Colonic mucosa (tissue), 4 donors: ENCODE measurements at regions not wholly inside any gene's neighbourhood (a gene's known extent, or its start where the extent isn't known, plus 50 kb on each side); places are given as distances from the start of the nearest gene placed in this dataset.
"Not testable (repeated sequence)": the region's sequence is repeated elsewhere in the genome, so short reads cannot be mapped to it uniquely, and the experiment has no call there.

Experiments used
- DNase-seq: peaks from one replicate; pipeline ENCODE4 v3.0.0-alpha.2; 2020
- H3K27ac ChIP-seq: fragments of 200-600 bp; one replicate; pipeline ENCODE4 v1.8.0; 2021
- H3K27me3 ChIP-seq: fragments of 200-600 bp; one replicate; pipeline ENCODE4 v1.8.0; 2021
- H3K36me3 ChIP-seq: fragments of 200-600 bp; one replicate; pipeline ENCODE4 v1.8.0; 2021
- H3K4me1 ChIP-seq: fragments of 200-600 bp; one replicate; pipeline ENCODE4 v1.8.0; 2021; ENCODE audit warnings: mild to moderate bottlenecking
- H3K4me3 ChIP-seq: fragments of 200-600 bp; one replicate; pipeline ENCODE4 v1.8.0; 2021
- H3K9ac ChIP-seq, 2 donors: one replicate each; pipeline ENCODE4 v1.7.0; 2013; ENCODE audit warnings: control low read depth in 2 of 2, low read depth in 2 of 2, low read length in 2 of 2
- H3K9me3 ChIP-seq: fragments of 200-600 bp; one replicate; pipeline ENCODE4 v1.8.0; 2021
- intact Hi-C: fragments of 100-400 bp; cut with DNase I; formaldehyde crosslinking; loops from one replicate; pipeline ENCODE4 v1.14.1; 2022
- TF ChIP-seq, protein P1 (sequence below): fragments of 200-600 bp; IDR thresholded peaks from one replicate; pipeline ENCODE4 v1.8.0; 2022; ENCODE audit warnings: antibody characterized with exemption, mild to moderate bottlenecking
- donor health status: healthy.
- donor health status: DM: no; HTN: no; CAD: no.
- donor health status: DM: no; HTN: no; CAD: no.

DNA sequence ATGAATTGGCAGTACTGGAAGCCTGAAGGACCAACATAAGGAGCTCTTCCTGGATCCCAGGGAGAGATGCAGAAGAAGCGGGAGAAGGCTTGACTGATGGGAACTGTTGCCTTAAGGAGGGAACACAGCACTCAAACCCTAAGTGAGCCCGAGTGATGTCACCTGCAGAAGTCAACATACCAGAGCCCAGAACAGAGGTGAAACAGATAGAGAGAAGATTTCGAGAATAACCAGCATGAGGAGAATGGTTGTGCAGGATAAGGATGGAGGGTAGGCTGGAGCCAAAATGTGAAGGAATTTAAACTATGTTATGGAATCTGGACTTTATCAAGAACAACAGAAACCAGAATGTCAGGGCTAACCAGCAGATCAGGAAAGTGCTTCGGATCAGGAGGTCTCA, 463.1 kb upstream of the DDX18 start:
- Histone ChIP-seq H3K9ac (no peak overlapping the region), H3K27me3 (no peaks in the 10 kb centered on the region), H3K9me3 (no peaks in the 10 kb centered on the region), H3K36me3 (no peaks in the 10 kb centered on the region), H3K4me1 (no peaks in the 10 kb centered on the region), H3K4me3 (no peak overlapping the region), H3K27ac (no peak overlapping the region)
- intact Hi-C loops, result no loop called here
- DNase-seq, result no peak
- TF ChIP-seq, protein P1, sequence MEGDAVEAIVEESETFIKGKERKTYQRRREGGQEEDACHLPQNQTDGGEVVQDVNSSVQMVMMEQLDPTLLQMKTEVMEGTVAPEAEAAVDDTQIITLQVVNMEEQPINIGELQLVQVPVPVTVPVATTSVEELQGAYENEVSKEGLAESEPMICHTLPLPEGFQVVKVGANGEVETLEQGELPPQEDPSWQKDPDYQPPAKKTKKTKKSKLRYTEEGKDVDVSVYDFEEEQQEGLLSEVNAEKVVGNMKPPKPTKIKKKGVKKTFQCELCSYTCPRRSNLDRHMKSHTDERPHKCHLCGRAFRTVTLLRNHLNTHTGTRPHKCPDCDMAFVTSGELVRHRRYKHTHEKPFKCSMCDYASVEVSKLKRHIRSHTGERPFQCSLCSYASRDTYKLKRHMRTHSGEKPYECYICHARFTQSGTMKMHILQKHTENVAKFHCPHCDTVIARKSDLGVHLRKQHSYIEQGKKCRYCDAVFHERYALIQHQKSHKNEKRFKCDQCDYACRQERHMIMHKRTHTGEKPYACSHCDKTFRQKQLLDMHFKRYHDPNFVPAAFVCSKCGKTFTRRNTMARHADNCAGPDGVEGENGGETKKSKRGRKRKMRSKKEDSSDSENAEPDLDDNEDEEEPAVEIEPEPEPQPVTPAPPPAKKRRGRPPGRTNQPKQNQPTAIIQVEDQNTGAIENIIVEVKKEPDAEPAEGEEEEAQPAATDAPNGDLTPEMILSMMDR, result no peak

DNA sequence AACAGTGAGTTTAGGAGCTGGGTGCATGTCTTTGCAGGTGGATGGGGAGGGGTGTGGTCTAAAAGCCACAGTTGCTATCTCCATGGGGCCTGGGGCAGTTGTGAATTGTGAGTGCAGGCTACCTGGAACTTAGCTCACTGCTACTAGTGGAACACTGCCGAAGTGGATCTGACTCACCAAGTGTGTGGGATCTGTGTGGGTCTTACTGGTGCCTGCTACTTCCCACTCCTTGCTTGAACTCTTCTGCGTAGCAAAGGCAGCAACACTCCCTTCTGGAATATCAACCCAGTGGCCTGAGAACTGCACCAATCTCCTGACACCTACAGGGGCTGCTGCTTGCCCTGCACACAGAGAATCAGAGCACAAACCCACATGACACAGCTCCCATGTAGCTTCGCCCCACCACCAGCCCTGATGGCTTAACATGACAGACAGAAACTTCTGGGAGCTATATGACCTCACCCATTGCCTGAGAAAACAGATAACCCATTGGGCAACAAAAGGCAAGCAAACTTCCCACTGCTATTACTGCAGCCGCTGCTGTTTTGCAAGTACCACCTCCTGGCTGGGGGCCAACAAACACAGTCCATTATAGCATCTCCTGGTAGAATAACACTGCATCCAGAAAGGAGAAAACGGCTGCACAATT, 455.1 kb upstream of the DDX18 start:
- Histone ChIP-seq H3K9me3 (no peaks in the 10 kb centered on the region), H3K4me1 (no peaks in the 10 kb centered on the region), H3K4me3 (no peak overlapping the region), H3K9ac (no peak overlapping the region), H3K27me3 (no peaks in the 10 kb centered on the region), H3K27ac (no peak overlapping the region), H3K36me3 (no peaks in the 10 kb centered on the region)
- DNase-seq, result no peak
- TF ChIP-seq, protein P1, result no peak
- intact Hi-C loops, result no loop called here

GRCh38 chr2:117360586-117360985, 453.9 kb upstream of the DDX18 start:
- intact Hi-C loops, result no loop called here
- TF ChIP-seq, protein P1, result no peak
- no peak overlapping the region for H3K9ac ChIP-seq

DNA sequence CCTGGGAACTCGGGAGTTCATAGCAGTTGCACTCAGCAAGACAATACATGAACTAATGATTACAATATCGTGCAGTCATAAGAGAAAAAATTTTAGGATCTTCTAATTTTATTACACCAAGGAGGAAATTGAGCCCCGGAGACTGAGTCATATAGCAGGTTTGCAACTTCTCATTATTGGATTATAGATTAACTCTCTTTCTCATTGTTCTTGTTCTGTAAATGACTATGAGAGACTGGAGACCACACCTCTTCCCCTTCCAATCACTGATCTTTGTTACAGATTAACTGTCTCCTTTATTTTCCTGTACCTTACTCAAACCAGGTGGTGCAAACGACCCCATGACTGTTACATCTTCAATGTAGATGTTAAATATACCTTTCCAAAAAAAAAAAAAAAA, 435.8 kb upstream of the DDX18 start:
- Histone ChIP-seq H3K4me1 (no peaks in the 10 kb centered on the region), H3K9ac (no peak overlapping the region), H3K4me3 (no peak overlapping the region), H3K36me3 (no peaks in the 10 kb centered on the region), H3K27ac (no peak overlapping the region), H3K9me3 (no peaks in the 10 kb centered on the region), H3K27me3 (no peaks in the 10 kb centered on the region)
- intact Hi-C loops, result no loop called here
- TF ChIP-seq, protein P1, result no peak
- DNase-seq, result no peak

More at GRCh38 chr2:117360586-117360985, 453.9 kb upstream of the DDX18 start:
- Histone ChIP-seq H3K27ac (no peak overlapping the region), H3K27me3 (no peaks in the 10 kb centered on the region), H3K4me1 (no peaks in the 10 kb centered on the region), H3K9me3 (no peaks in the 10 kb centered on the region), H3K4me3 (no peak overlapping the region), H3K36me3 (no peaks in the 10 kb centered on the region)
- DNase-seq, result no peak

GRCh38 chr2:117379928-117380327, 434.6 kb upstream of the DDX18 start:
- TF ChIP-seq, protein P1, result no peak
- H3K9ac ChIP-seq, result no peak overlapping the region
- intact Hi-C loops, result no loop called here
- no peak overlapping the region for H3K27ac ChIP-seq
- H3K4me1 ChIP-seq, result no peaks in the 10 kb centered on the region
- DNase-seq, result no peak
- no peaks in the 10 kb centered on the region for H3K36me3 ChIP-seq
- H3K9me3 ChIP-seq, result no peaks in the 10 kb centered on the region
- H3K27me3 ChIP-seq, result no peaks in the 10 kb centered on the region
- no peak overlapping the region for H3K4me3 ChIP-seq

DNA sequence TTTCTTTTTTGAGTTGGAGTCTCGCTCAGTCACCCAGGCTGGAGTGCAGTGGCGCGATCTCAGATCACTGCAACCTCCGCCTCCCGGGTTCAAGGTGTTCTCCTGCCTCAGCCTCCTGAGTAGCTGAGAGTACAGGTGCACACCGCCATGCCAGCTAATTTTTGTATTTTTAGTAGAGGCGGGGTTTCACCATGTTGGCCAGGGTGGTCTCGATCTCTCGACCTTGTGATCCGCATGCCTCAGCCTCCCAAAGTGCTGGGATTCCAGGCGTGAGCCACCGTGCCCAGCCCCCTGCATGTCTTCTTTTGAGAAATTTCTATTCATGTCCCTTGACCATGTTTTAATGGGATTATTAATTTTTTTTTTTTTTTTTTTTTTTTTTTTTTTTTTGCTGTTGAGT, 430.5 kb upstream of the DDX18 start:
- H3K4me1 ChIP-seq, H3K27ac ChIP-seq, H3K4me3 ChIP-seq, H3K36me3 ChIP-seq, intact Hi-C loops, H3K27me3 ChIP-seq, H3K9me3 ChIP-seq, DNase-seq, H3K9ac ChIP-seq: not testable (repeated sequence)
